PFSK-1 (cell line): ENCODE measurements at regions not wholly inside any gene's neighbourhood (a gene's known extent, or its start where the extent isn't known, plus 50 kb on each side); places are given as distances from the start of the nearest gene placed in this dataset.

ENCODE experiments used
- FOXP2 ChIP-seq: optimal IDR thresholded peaks from 2 replicates; pipeline ENCODE3; 2011; ENCODE audit warnings: borderline replicate concordance, control low read depth, inconsistent platforms; ENCODE audit not compliant: insufficient read depth; ENCODE audit errors: extremely low read length, extremely low read depth
- POLR2AphosphoS5 ChIP-seq: IDR thresholded peaks from 2 replicates; pipeline ENCODE4 v1.6.1; 2012; ENCODE audit warnings: low read depth, mild to moderate bottlenecking, control low read depth, low read length, moderate library complexity
- SIN3A ChIP-seq: IDR thresholded peaks from 2 replicates; pipeline ENCODE4 v1.6.1; 2012; ENCODE audit warnings: mild to moderate bottlenecking, low read length, moderate library complexity, borderline replicate concordance; ENCODE audit not compliant: insufficient read depth
- TAF1 ChIP-seq: IDR thresholded peaks from 2 replicates; pipeline ENCODE4 v1.6.1; 2012; ENCODE audit warnings: low read length, control low read depth, borderline replicate concordance; ENCODE audit not compliant: insufficient read depth
- TF ChIP-seq, protein P1 (sequence below), 2 experiments: IDR thresholded peaks; 2 replicates each; pipeline versions ENCODE4 v1.6.1 to v1.8.0; 2011 to 2012; ENCODE audit warnings: low read depth in 2 of 2, low read length in 2 of 2, control low read depth in 1 of 2, inconsistent platforms in 1 of 2, mild to moderate bottlenecking in 1 of 2, moderate library complexity in 1 of 2; ENCODE audit not compliant: insufficient read depth in 1 of 2

DNA sequence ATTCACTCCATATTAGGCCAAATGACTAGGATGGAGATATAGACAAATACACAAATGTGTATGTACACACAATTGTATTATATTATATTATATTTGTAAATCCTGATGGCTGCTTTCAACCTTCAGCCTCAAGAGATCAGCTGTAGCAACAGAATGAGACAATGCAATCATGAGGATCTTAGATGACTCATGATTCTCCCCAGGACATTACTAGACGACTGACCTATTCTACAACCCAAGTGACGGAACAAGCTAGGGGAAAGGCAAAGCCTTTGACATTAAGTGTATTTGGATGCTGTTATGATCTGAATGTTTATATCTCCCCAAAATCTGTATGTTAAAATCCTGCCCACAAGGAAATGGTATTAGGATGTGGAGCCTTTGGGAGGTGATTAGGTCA lies 66.5 kb downstream of the COX7C start:
- TF ChIP-seq TAF1: no peak
- TF ChIP-seq, protein P1, sequence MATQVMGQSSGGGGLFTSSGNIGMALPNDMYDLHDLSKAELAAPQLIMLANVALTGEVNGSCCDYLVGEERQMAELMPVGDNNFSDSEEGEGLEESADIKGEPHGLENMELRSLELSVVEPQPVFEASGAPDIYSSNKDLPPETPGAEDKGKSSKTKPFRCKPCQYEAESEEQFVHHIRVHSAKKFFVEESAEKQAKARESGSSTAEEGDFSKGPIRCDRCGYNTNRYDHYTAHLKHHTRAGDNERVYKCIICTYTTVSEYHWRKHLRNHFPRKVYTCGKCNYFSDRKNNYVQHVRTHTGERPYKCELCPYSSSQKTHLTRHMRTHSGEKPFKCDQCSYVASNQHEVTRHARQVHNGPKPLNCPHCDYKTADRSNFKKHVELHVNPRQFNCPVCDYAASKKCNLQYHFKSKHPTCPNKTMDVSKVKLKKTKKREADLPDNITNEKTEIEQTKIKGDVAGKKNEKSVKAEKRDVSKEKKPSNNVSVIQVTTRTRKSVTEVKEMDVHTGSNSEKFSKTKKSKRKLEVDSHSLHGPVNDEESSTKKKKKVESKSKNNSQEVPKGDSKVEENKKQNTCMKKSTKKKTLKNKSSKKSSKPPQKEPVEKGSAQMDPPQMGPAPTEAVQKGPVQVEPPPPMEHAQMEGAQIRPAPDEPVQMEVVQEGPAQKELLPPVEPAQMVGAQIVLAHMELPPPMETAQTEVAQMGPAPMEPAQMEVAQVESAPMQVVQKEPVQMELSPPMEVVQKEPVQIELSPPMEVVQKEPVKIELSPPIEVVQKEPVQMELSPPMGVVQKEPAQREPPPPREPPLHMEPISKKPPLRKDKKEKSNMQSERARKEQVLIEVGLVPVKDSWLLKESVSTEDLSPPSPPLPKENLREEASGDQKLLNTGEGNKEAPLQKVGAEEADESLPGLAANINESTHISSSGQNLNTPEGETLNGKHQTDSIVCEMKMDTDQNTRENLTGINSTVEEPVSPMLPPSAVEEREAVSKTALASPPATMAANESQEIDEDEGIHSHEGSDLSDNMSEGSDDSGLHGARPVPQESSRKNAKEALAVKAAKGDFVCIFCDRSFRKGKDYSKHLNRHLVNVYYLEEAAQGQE (IDR thresholded peaks at IDR 0.05; ENCODE audit: insufficient read depth in 1 of 2, low read depth in 2 of 2, low read length in 2 of 2): no peak
- no peak for TF ChIP-seq SIN3A
- no peak for TF ChIP-seq POLR2AphosphoS5
- no peak for TF ChIP-seq FOXP2

DNA sequence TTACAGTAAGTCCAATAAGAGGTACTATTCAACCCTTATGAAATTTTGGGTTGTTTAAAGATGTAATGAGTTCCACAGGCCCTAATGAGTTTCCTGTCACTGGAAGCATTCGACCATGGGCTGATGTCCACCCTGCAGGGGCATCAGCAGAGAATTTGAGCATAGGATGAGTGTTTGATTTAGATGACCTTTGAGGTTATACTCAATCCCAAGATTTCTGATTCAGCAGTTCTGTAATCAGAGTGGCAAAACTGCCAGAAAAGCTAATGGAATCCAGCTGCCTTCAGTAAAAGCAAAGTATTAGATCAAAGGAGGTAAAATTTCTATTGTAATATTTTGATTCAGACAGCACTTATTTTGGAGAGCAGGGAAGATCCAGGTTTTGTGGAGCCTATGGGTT lies 68.3 kb downstream of the COX7C start:
- TF ChIP-seq POLR2AphosphoS5 (no peak), SIN3A (no peak), TAF1 (no peak), FOXP2 (no peak)
- TF ChIP-seq, protein P1 (IDR thresholded peaks at IDR 0.05; ENCODE audit: insufficient read depth in 1 of 2, low read depth in 2 of 2, low read length in 2 of 2): no peak

DNA sequence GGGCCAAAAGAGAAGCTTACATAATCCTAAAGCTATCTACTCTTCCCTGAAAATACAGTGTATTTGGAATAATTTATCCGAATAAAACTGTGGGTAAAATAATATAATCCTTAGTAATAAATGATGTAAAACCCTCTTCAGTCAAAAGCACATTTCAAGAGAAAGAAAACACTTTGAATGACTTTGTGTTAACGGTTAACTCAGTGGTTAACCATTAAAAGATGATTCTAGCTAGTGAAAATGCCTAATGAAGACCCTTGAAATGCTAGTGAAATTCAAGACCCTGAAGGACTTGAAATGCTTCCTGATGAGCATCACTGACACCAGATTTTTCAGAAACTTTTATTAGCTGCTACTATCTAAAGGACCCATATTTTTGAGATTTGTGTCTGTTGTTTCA lies 70.7 kb downstream of the COX7C start:
- no peak for TF ChIP-seq TAF1
- TF ChIP-seq FOXP2: no peak
- no peak for TF ChIP-seq POLR2AphosphoS5
- TF ChIP-seq, protein P1 (IDR thresholded peaks at IDR 0.05; ENCODE audit: insufficient read depth in 1 of 2, low read depth in 2 of 2, low read length in 2 of 2): no peak
- no peak for TF ChIP-seq SIN3A

DNA sequence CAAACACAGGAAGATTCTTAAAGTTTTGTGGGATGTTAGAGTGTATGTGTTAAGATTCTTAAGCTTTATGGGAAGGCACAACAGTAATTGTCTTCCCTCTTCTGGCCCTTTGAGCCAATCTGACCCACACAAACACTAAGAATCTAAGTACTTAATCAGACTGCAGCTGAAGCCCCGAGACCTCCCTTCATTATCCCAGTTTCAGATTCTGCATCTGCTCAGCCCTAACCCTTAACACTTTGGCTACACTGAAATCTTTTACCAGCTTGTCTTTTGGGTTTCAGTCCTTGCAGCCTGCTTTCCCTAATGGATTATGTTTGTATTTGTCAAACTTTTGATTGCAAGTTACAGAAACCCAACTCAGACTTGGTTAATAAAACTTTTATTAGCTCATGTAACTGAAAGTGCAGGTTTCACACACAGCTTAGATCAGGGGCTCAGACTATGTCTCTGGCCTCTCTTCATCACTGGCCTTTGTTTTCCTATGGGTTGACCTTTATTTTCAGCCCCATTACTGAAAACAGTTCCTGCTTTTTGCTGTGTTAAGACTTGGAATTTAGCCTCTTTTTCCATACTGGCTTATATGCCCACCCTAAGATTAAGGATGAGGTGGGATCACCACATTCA lies 71.5 kb downstream of the COX7C start:
- TF ChIP-seq POLR2AphosphoS5: no peak

DNA sequence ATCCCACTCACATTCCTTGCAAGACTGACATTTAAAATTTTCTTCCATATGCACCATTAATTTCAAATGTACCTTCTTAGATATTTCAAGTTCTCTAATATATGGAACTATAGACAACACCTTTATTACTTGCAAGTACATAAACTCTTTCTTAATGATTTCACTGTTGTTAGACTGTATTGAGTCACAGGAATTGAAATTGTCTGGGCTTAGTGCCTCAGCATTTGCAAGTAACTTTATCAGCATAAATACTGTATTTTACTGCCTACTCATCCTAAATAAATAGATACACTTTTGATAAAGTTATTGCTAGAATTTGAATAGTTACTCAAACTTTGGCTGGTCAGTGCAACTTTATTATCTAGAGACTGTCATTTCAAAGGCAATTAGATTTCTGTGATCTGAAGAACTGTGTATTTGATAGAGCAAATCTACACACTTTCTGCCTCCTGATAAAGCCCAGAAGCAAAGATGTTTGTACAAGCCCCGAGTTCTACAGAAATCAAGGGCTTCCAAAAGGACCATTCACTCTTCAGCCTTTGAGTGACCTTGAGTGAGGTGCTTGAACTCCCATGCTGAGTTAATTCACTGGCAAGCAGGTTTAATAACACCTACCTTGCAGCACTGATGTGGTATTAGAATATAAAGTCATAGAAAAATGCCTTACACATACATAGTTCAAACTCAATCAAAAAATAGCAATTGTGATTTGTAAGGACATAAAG lies 91.6 kb downstream of the COX7C start:
- TF ChIP-seq SIN3A (no peak), TAF1 (no peak), FOXP2 (no peak), POLR2AphosphoS5 (no peak)
- TF ChIP-seq, protein P1 (IDR thresholded peaks at IDR 0.05; ENCODE audit: insufficient read depth in 1 of 2, low read depth in 2 of 2, low read length in 2 of 2): no peak
